OCI-LY1 (cell line): ENCODE measurements at regions not wholly inside any gene's neighbourhood (a gene's known extent, or its start where the extent isn't known, plus 50 kb on each side); places are given as distances from the start of the nearest gene placed in this dataset.

Source experiments
- H2AFZ ChIP-seq: fragments of 200-600 bp; sonication (generic), shearing (Covaris generic); 2 replicates; pipeline ENCODE4 v1.6.0; 2014; ENCODE audit warnings: antibody characterized with exemption, mild to moderate bottlenecking, low read length
- H3F3A ChIP-seq: fragments of 200-600 bp; sonication (generic), shearing (Covaris generic); 2 replicates; pipeline ENCODE4 v1.6.0; 2014; ENCODE audit warnings: mild to moderate bottlenecking, antibody characterized with exemption, low read length, moderate library complexity; ENCODE audit not compliant: insufficient read depth
- H3K27ac ChIP-seq: fragments of 200-600 bp; sonication (generic); 2 replicates; pipeline ENCODE4 v1.5.1; 2014; ENCODE audit warnings: low read length, mixed run types, mild to moderate bottlenecking, low read depth; ENCODE audit not compliant: poor library complexity, severe bottlenecking
- H3K27me3 ChIP-seq: fragments of 200-600 bp; sonication (generic); 2 replicates; pipeline ENCODE4 v1.6.0; 2014; ENCODE audit warnings: antibody characterized with exemption, mild to moderate bottlenecking, low read length, moderate library complexity; ENCODE audit not compliant: insufficient read depth
- H3K36me3 ChIP-seq: fragments of 200-600 bp; sonication (generic); 2 replicates; pipeline ENCODE4 v1.6.1; 2014; ENCODE audit warnings: mild to moderate bottlenecking, antibody characterized with exemption, low read length, moderate library complexity, mixed read lengths; ENCODE audit not compliant: insufficient read depth
- H3K4me1 ChIP-seq: fragments of 200-600 bp; sonication (generic); 2 replicates; pipeline ENCODE4 v1.5.1; 2014; ENCODE audit warnings: mild to moderate bottlenecking, low read length, moderate library complexity; ENCODE audit not compliant: insufficient read depth, severe bottlenecking
- H3K4me2 ChIP-seq: fragments of 200-600 bp; sonication (generic), shearing (Covaris generic); 2 replicates; pipeline ENCODE4 v1.6.1; 2014; ENCODE audit warnings: low read length
- H3K4me3 ChIP-seq: fragments of 200-600 bp; sonication (generic); 2 replicates; pipeline ENCODE4 v1.5.1; 2014; ENCODE audit warnings: low read length, low read depth, mild to moderate bottlenecking, mixed read lengths; ENCODE audit not compliant: poor library complexity, severe bottlenecking
- H3K79me2 ChIP-seq: fragments of 200-600 bp; shearing (Covaris generic); 2 replicates; pipeline ENCODE4 v1.6.1; 2016; ENCODE audit warnings: mixed run types, low read length, mixed read lengths; ENCODE audit not compliant: insufficient read depth
- H3K9ac ChIP-seq: fragments of 200-600 bp; sonication (generic), shearing (Covaris generic); 2 replicates; pipeline ENCODE4 v1.6.1; 2014; ENCODE audit warnings: mild to moderate bottlenecking, low read length, mixed read lengths
- H3K9me2 ChIP-seq: fragments of 200-600 bp; sonication (generic), shearing (Covaris generic); 2 replicates; pipeline ENCODE4 v1.6.1; 2014; ENCODE audit warnings: low read depth, mild to moderate bottlenecking, low read length, mixed read lengths
- H3K9me3 ChIP-seq: fragments of 200-600 bp; shearing (Covaris generic); 2 replicates; pipeline ENCODE4 v1.6.1; 2014; ENCODE audit warnings: low read length, mixed read lengths
- H4K20me1 ChIP-seq: fragments of 200-600 bp; sonication (generic), shearing (Covaris generic); 2 replicates; pipeline ENCODE4 v1.6.0; 2016; ENCODE audit warnings: mild to moderate bottlenecking, low read length; ENCODE audit not compliant: insufficient read depth
- CTCF ChIP-seq: fragments of 200-600 bp; sonication (generic), shearing (Covaris generic); IDR thresholded peaks from 2 replicates; pipeline ENCODE4 v1.5.1; 2017; ENCODE audit warnings: mild to moderate bottlenecking, antibody characterized with exemption, low read length, moderate library complexity, mixed read lengths
- EZH2 ChIP-seq: fragments of 200-600 bp; sonication (generic), shearing (Covaris generic); IDR thresholded peaks from 2 replicates; pipeline ENCODE4 v1.8.0; 2017; ENCODE audit warnings: borderline replicate concordance, mixed run types, mild to moderate bottlenecking, antibody characterized with exemption, low read length, moderate library complexity, mixed read lengths

- Histone ChIP-seq H3K27ac (no peak overlapping the region), H3K9me3 (no peaks in the 10 kb centered on the region), H3K36me3 (no peaks in the 10 kb centered on the region), H3K4me3 (no peak overlapping the region), H3K79me2 (no peaks in the 10 kb centered on the region), H4K20me1 (no peaks in the 10 kb centered on the region), H3K4me1 (no peaks in the 10 kb centered on the region), H3K27me3 (no peaks in the 10 kb centered on the region), H3K4me2 (no peak overlapping the region), H2AFZ (no peak overlapping the region), H3K9ac (no peak overlapping the region), H3K9me2 (no peaks in the 10 kb centered on the region), H3F3A (no peaks in the 10 kb centered on the region)
- no peak for TF ChIP-seq EZH2
- TF ChIP-seq CTCF = no peak
These were observed 166.7 kb downstream of the ST6GAL2 start for GRCh38 chr2:106719222-106719621.

- TF ChIP-seq EZH2 = no peak
- TF ChIP-seq CTCF = no peak
- no peaks in the 10 kb centered on the region for H3K36me3 ChIP-seq
- H4K20me1 ChIP-seq = no peaks in the 10 kb centered on the region
- H3K4me2 ChIP-seq = no peak overlapping the region
- no peak overlapping the region for H2AFZ ChIP-seq
- H3K9ac ChIP-seq = no peak overlapping the region
- no peaks in the 10 kb centered on the region for H3K4me1 ChIP-seq
- H3K4me3 ChIP-seq = no peak overlapping the region
- H3K27ac ChIP-seq = no peak overlapping the region
- H3K9me2 ChIP-seq = no peaks in the 10 kb centered on the region
- H3F3A ChIP-seq = no peaks in the 10 kb centered on the region
- H3K9me3 ChIP-seq = no peaks in the 10 kb centered on the region
- no peaks in the 10 kb centered on the region for H3K27me3 ChIP-seq
- no peaks in the 10 kb centered on the region for H3K79me2 ChIP-seq
These were observed 165.9 kb downstream of the ST6GAL2 start for GRCh38 chr2:106720026-106720425.

GRCh38 chr2:106724301-106724794 is 161.6 kb downstream of the ST6GAL2 start:
- Histone ChIP-seq H3K9me3 (no peaks in the 10 kb centered on the region), H3K27ac (no peak overlapping the region), H3K27me3 (no peaks in the 10 kb centered on the region), H3K9ac (no peak overlapping the region), H3K4me3 (no peak overlapping the region), H3K4me2 (no peak overlapping the region), H4K20me1 (no peaks in the 10 kb centered on the region), H3K4me1 (no peaks in the 10 kb centered on the region), H2AFZ (no peak overlapping the region), H3K9me2 (no peaks in the 10 kb centered on the region), H3K36me3 (no peaks in the 10 kb centered on the region), H3K79me2 (no peaks in the 10 kb centered on the region), H3F3A (no peaks in the 10 kb centered on the region)
- TF ChIP-seq EZH2 = no peak
- no peak for TF ChIP-seq CTCF
